ENCODE measurements at regions not wholly inside any gene's neighbourhood (a gene's known extent, or its start where the extent isn't known, plus 50 kb on each side); places are given as distances from the start of the nearest gene placed in this dataset.

DNA sequence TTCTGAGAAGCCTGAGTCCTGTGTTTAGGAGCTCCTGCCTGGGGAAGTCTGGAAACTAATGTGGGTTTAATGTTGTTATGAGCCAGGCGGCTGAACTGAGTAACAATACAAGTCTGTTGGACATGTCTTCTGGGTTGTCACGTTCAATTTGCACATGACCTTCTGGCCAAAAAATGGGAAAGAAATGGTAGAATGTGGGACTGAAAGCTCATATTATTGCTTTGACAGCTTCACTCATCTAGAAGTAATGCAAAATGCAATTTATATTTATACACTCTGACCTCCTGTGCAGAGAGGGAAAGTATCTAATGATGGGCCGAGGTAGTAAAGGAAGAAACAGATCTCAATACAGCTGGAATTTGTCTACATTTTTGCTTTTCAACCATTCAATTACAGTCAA lies 75.8 kb downstream of the NR2F2 start:
- TF ChIP-seq, protein P1, sequence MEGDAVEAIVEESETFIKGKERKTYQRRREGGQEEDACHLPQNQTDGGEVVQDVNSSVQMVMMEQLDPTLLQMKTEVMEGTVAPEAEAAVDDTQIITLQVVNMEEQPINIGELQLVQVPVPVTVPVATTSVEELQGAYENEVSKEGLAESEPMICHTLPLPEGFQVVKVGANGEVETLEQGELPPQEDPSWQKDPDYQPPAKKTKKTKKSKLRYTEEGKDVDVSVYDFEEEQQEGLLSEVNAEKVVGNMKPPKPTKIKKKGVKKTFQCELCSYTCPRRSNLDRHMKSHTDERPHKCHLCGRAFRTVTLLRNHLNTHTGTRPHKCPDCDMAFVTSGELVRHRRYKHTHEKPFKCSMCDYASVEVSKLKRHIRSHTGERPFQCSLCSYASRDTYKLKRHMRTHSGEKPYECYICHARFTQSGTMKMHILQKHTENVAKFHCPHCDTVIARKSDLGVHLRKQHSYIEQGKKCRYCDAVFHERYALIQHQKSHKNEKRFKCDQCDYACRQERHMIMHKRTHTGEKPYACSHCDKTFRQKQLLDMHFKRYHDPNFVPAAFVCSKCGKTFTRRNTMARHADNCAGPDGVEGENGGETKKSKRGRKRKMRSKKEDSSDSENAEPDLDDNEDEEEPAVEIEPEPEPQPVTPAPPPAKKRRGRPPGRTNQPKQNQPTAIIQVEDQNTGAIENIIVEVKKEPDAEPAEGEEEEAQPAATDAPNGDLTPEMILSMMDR (IDR thresholded peaks at IDR 0.05), result no peak
- TF ChIP-seq POLR2A (IDR thresholded peaks at IDR 0.05) (no peak), EP300 (IDR thresholded peaks at IDR 0.05) (no peak), POLR2AphosphoS5 (IDR thresholded peaks at IDR 0.05) (no peak)
